Dedifferentiated amniotic fluid mesenchymal stem cell (primary cell): ENCODE measurements at regions not wholly inside any gene's neighbourhood (a gene's known extent, or its start where the extent isn't known, plus 50 kb on each side); places are given as distances from the start of the nearest gene placed in this dataset.
A peak's percentile ranks its signal among the peaks of the same experiment; 100 is the strongest.

ENCODE experiments used
- DNase-seq: peaks from one replicate; pipeline ENCODE4 v3.0.0-alpha.2; 2016; ENCODE audit errors: extremely low spot score

GRCh38 chr7:96484845-96485244 is 162.9 kb upstream of the SLC25A13 start:
- DNase-seq: no peak

- no peak for DNase-seq
Observed at GRCh38 chr7:96484091-96484490, 162.2 kb upstream of the SLC25A13 start.

- peak; percentile 46 for DNase-seq
Observed at GRCh38 chr7:96481796-96482195, 159.9 kb upstream of the SLC25A13 start.

- DNase-seq: no peak
Observed at GRCh38 chr7:96479015-96479645, 157.2 kb upstream of the SLC25A13 start.

- no peak for DNase-seq
Observed at GRCh38 chr7:96471606-96472005, 149.7 kb upstream of the SLC25A13 start.

- DNase-seq: no peak
Observed at GRCh38 chr7:96452146-96452545, 130.2 kb upstream of the SLC25A13 start.

GRCh38 chr7:96449094-96449493 is 127.2 kb upstream of the SLC25A13 start:
- no peak for DNase-seq

GRCh38 chr7:96447109-96447645 is 125.3 kb upstream of the SLC25A13 start:
- DNase-seq: no peak

- DNase-seq: no peak
Observed at GRCh38 chr7:96441436-96442084, 119.7 kb upstream of the SLC25A13 start.

GRCh38 chr7:96440328-96440727 is 118.4 kb upstream of the SLC25A13 start:
- DNase-seq: no peak

GRCh38 chr7:96436880-96437279 is 115.0 kb upstream of the SLC25A13 start:
- DNase-seq: no peak

- DNase-seq: no peak
Observed at GRCh38 chr7:96430356-96430755, 108.5 kb upstream of the SLC25A13 start.

GRCh38 chr7:96427143-96427542 is 105.2 kb upstream of the SLC25A13 start:
- DNase-seq: no peak

GRCh38 chr7:96426685-96427084 is 104.8 kb upstream of the SLC25A13 start:
- DNase-seq: no peak

GRCh38 chr7:96426027-96426426 is 104.1 kb upstream of the SLC25A13 start:
- no peak for DNase-seq

- no peak for DNase-seq
Observed at GRCh38 chr7:96424411-96424810, 102.5 kb upstream of the SLC25A13 start.

GRCh38 chr7:96422388-96422787 is 100.5 kb upstream of the SLC25A13 start:
- no peak for DNase-seq

GRCh38 chr7:96418581-96418980 is 96.7 kb upstream of the SLC25A13 start:
- DNase-seq: no peak

- DNase-seq: no peak
Observed at GRCh38 chr7:96417784-96418183, 95.9 kb upstream of the SLC25A13 start.

GRCh38 chr7:96416599-96416998 is 94.7 kb upstream of the SLC25A13 start:
- no peak for DNase-seq

GRCh38 chr7:96416116-96416515 is 94.2 kb upstream of the SLC25A13 start:
- no peak for DNase-seq

- no peak for DNase-seq
Observed at GRCh38 chr7:96415293-96415940, 93.5 kb upstream of the SLC25A13 start.

GRCh38 chr7:96414931-96415292 is 93.0 kb upstream of the SLC25A13 start:
- DNase-seq: no peak
